ENCODE measurements at regions not wholly inside any gene's neighbourhood (a gene's known extent, or its start where the extent isn't known, plus 50 kb on each side); places are given as distances from the start of the nearest gene placed in this dataset.

DNA sequence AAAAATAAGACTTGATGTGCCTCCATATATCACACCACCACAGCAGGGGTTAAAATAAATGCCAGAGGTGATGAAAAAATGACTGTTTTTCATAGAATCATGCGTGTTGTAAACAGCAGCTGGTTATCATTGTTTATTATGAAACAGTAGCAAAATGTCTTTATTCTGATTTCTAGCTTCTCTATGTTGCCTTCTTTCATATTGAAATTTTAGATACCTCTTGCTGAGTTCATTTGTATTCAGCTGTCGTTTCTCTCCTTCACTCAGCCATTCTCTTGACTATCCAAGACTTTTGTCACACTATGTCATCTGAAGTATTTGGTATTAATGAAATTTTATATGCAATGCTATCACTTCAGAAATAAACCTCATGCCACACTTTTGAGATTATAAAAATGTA is 465.0 kb downstream of the TAF11L14 start:
- Histone ChIP-seq H3K4me1 (ENCODE audit: control insufficient read depth, low read length) (no peaks in the 10 kb centered on the region), H3K79me2 (ENCODE audit: control insufficient read depth, low read length) (no peaks in the 10 kb centered on the region), H3F3A (ENCODE audit: control insufficient read depth, insufficient read depth) (no peaks in the 10 kb centered on the region), H3K4me3 (ENCODE audit: low read length) (no peak overlapping the region), H4K20me1 (ENCODE audit: control insufficient read depth, insufficient read depth, low read depth, low read length) (no peaks in the 10 kb centered on the region), H3K27ac (ENCODE audit: low read depth, low read length) (no peak overlapping the region), H3K4me2 (ENCODE audit: low read length) (no peak overlapping the region), H3K27me3 (ENCODE audit: control insufficient read depth, low read length) (no peaks in the 10 kb centered on the region), H3K9me3 (ENCODE audit: control insufficient read depth, insufficient read depth, low read length) (no peaks in the 10 kb centered on the region), H3K36me3 (ENCODE audit: control insufficient read depth, low read length) (no peaks in the 10 kb centered on the region), H3K9me2 (replicated peaks; ENCODE audit: control insufficient read depth, low read length) (no peaks in the 10 kb centered on the region)
- TF ChIP-seq EZH2phosphoT487 (IDR thresholded peaks at IDR 0.05; ENCODE audit: borderline replicate concordance, low read length) (no peak), CTCF (IDR thresholded peaks at IDR 0.05; ENCODE audit: low read depth, low read length, poor library complexity, severe bottlenecking) (no peak)

GRCh38 chr5:18101532-18101931 is 467.3 kb downstream of the TAF11L14 start:
- Histone ChIP-seq H3K79me2 (ENCODE audit: control insufficient read depth, low read length) (no peaks in the 10 kb centered on the region), H3K27me3 (ENCODE audit: control insufficient read depth, low read length) (no peaks in the 10 kb centered on the region), H3F3A (ENCODE audit: control insufficient read depth, insufficient read depth) (no peaks in the 10 kb centered on the region), H3K4me3 (ENCODE audit: low read length) (no peak overlapping the region), H3K36me3 (ENCODE audit: control insufficient read depth, low read length) (no peaks in the 10 kb centered on the region), H3K4me1 (ENCODE audit: control insufficient read depth, low read length) (no peaks in the 10 kb centered on the region), H3K9me3 (ENCODE audit: control insufficient read depth, insufficient read depth, low read length) (no peaks in the 10 kb centered on the region), H3K9me2 (replicated peaks; ENCODE audit: control insufficient read depth, low read length) (no peaks in the 10 kb centered on the region), H4K20me1 (ENCODE audit: control insufficient read depth, insufficient read depth, low read depth, low read length) (no peaks in the 10 kb centered on the region), H3K4me2 (ENCODE audit: low read length) (no peak overlapping the region), H3K27ac (ENCODE audit: low read depth, low read length) (no peak overlapping the region)
- TF ChIP-seq CTCF (IDR thresholded peaks at IDR 0.05; ENCODE audit: low read depth, low read length, poor library complexity, severe bottlenecking) (no peak), EZH2phosphoT487 (IDR thresholded peaks at IDR 0.05; ENCODE audit: borderline replicate concordance, low read length) (no peak)

GRCh38 chr5:18102733-18103132 is 468.5 kb downstream of the TAF11L14 start:
- Histone ChIP-seq H3K4me2 (ENCODE audit: low read length) (no peak overlapping the region), H3K27ac (ENCODE audit: low read depth, low read length) (no peak overlapping the region), H3K4me3 (ENCODE audit: low read length) (no peak overlapping the region), H3K27me3 (ENCODE audit: control insufficient read depth, low read length) (no peaks in the 10 kb centered on the region), H3F3A (ENCODE audit: control insufficient read depth, insufficient read depth) (no peaks in the 10 kb centered on the region), H4K20me1 (ENCODE audit: control insufficient read depth, insufficient read depth, low read depth, low read length) (no peaks in the 10 kb centered on the region), H3K79me2 (ENCODE audit: control insufficient read depth, low read length) (no peaks in the 10 kb centered on the region), H3K4me1 (ENCODE audit: control insufficient read depth, low read length) (no peaks in the 10 kb centered on the region), H3K9me2 (replicated peaks; ENCODE audit: control insufficient read depth, low read length) (no peaks in the 10 kb centered on the region), H3K36me3 (ENCODE audit: control insufficient read depth, low read length) (no peaks in the 10 kb centered on the region), H3K9me3 (ENCODE audit: control insufficient read depth, insufficient read depth, low read length) (no peaks in the 10 kb centered on the region)
- TF ChIP-seq EZH2phosphoT487 (IDR thresholded peaks at IDR 0.05; ENCODE audit: borderline replicate concordance, low read length): no peak
- TF ChIP-seq CTCF (IDR thresholded peaks at IDR 0.05; ENCODE audit: low read depth, low read length, poor library complexity, severe bottlenecking): peak; percentile 28

DNA sequence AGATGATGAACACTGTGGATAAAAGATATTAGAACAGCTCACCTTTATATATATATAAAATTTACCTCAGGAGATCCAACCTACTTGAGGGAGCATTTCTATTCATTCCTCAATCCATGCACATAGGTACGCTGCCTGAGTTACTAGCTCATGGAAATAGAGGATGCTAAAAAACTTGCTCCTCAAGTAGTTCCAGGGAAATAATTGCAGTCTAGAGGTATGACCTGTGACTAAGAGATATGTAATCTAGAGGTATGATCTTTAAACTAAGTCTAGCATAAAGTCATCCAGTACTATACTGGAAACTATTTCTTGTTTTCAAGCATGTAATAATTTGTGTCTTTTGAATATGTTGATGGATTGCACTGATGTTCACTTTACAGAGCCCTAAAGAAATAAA is 471.2 kb downstream of the TAF11L14 start:
- Histone ChIP-seq H3F3A (ENCODE audit: control insufficient read depth, insufficient read depth) (no peaks in the 10 kb centered on the region), H3K36me3 (ENCODE audit: control insufficient read depth, low read length) (no peaks in the 10 kb centered on the region), H3K9me3 (ENCODE audit: control insufficient read depth, insufficient read depth, low read length) (no peaks in the 10 kb centered on the region), H3K9me2 (replicated peaks; ENCODE audit: control insufficient read depth, low read length) (no peaks in the 10 kb centered on the region), H3K4me1 (ENCODE audit: control insufficient read depth, low read length) (no peaks in the 10 kb centered on the region), H3K4me3 (ENCODE audit: low read length) (no peak overlapping the region), H3K79me2 (ENCODE audit: control insufficient read depth, low read length) (no peaks in the 10 kb centered on the region), H3K27me3 (ENCODE audit: control insufficient read depth, low read length) (no peaks in the 10 kb centered on the region), H3K4me2 (ENCODE audit: low read length) (no peak overlapping the region), H4K20me1 (ENCODE audit: control insufficient read depth, insufficient read depth, low read depth, low read length) (no peaks in the 10 kb centered on the region), H3K27ac (ENCODE audit: low read depth, low read length) (no peak overlapping the region)
- no peak for TF ChIP-seq CTCF (IDR thresholded peaks at IDR 0.05; ENCODE audit: low read depth, low read length, poor library complexity, severe bottlenecking)
- TF ChIP-seq EZH2phosphoT487 (IDR thresholded peaks at IDR 0.05; ENCODE audit: borderline replicate concordance, low read length): no peak
